ENCODE measurements at regions not wholly inside any gene's neighbourhood (a gene's known extent, or its start where the extent isn't known, plus 50 kb on each side); places are given as distances from the start of the nearest gene placed in this dataset.
"Not testable (repeated sequence)": the region's sequence is repeated elsewhere in the genome, so short reads cannot be mapped to it uniquely, and the experiment has no call there.

DNA sequence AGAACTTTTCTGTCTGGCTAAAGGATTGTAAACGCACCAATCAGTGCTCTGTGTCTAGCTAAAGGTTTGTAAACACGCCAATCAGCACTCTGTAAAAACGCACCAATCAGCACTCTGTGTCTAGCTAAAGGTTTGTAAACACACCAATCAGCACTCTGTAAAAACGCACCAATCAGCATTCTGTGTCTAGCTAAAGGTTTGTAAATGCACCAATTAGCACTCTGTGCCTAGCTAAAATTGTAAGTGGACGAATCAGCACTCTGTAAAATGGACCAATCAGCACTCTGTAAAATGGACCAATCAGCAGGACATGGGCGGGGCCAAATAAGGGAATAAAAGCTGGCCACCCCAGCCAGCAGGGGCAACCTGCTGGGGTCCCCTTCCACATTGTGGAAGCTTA is 134.1 kb downstream of the PSAT1 start:
- TF ChIP-seq, protein P1, sequence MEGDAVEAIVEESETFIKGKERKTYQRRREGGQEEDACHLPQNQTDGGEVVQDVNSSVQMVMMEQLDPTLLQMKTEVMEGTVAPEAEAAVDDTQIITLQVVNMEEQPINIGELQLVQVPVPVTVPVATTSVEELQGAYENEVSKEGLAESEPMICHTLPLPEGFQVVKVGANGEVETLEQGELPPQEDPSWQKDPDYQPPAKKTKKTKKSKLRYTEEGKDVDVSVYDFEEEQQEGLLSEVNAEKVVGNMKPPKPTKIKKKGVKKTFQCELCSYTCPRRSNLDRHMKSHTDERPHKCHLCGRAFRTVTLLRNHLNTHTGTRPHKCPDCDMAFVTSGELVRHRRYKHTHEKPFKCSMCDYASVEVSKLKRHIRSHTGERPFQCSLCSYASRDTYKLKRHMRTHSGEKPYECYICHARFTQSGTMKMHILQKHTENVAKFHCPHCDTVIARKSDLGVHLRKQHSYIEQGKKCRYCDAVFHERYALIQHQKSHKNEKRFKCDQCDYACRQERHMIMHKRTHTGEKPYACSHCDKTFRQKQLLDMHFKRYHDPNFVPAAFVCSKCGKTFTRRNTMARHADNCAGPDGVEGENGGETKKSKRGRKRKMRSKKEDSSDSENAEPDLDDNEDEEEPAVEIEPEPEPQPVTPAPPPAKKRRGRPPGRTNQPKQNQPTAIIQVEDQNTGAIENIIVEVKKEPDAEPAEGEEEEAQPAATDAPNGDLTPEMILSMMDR (IDR thresholded peaks at IDR 0.05; ENCODE audit: low read length), result not testable (repeated sequence)
- TF ChIP-seq EZH2 (optimal IDR thresholded peaks at IDR 0.05; ENCODE audit: low read depth, low read length), result not testable (repeated sequence)
